Muscle of arm (tissue), 1 donor: ENCODE measurements at regions not wholly inside any gene's neighbourhood (a gene's known extent, or its start where the extent isn't known, plus 50 kb on each side); places are given as distances from the start of the nearest gene placed in this dataset.
A peak's percentile ranks its signal among the peaks of the same experiment; 100 is the strongest.

Source experiments
- DNase-seq: peaks from one replicate; pipeline ENCODE4 v3.0.0-alpha.2; 2013

GRCh38 chr13:85381082-85381481 is 418.1 kb downstream of the SLITRK6 start:
- DNase-seq, result no peak

DNA sequence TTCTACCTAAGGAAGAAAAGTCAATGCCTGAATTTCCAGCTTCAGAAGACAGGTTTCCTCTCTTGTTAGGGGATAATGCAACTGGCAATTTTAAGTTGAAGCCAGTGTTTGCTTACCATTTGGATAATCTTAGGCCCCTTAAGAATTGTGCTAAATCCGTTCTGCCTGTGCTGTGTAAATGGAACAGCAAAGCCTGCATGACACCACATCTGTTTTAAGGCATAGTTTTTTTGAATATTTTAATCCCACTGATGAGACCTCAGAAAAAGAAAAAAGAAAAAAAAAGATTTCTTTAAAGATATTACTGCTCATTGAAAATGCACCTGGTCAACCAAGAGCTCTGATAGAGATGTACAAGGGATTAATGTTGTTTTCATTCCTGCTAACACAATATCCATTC is 419.2 kb downstream of the SLITRK6 start:
- DNase-seq, result no peak

- no peak for DNase-seq
Measured at GRCh38 chr13:85379433-85379832, 419.8 kb downstream of the SLITRK6 start.

DNA sequence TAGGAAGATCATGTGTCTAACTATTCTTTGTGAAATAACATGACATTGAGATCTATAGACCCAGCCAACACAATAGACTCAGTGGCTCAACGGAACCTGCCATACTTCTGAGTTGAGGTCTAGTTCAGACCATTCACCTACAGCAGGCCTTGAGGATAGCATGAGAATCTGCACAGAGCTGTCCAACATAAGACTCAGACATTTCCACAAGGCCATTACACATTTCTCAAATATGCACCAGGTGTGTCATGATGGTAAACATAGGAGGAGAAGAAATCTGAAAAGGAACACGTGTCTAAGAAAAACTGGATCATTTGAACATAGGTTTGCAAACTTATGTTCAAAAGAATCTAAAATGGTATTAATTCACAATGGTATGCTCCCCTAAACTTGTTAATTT is 421.4 kb downstream of the SLITRK6 start:
- no peak for DNase-seq

DNA sequence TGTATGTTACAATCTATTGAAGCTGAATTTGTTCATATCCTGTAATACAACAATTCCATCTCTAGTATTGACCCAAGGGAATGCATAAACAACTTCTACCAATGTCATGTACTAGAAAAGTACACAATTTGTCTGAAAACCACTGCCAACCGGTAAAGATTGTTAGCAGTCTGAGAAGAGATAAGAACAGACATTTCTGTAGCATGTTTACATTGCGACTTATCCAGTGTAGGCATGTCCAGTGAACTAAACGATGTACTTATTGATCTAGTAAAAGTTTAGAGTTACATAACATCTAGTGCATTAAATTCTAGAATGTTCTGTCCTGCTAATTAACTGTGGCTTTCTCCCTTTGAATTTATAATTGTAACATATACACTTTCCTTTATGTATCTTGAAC is 425.9 kb downstream of the SLITRK6 start:
- DNase-seq, result no peak

GRCh38 chr13:85371254-85371653 is 428.0 kb downstream of the SLITRK6 start:
- no peak for DNase-seq

DNA sequence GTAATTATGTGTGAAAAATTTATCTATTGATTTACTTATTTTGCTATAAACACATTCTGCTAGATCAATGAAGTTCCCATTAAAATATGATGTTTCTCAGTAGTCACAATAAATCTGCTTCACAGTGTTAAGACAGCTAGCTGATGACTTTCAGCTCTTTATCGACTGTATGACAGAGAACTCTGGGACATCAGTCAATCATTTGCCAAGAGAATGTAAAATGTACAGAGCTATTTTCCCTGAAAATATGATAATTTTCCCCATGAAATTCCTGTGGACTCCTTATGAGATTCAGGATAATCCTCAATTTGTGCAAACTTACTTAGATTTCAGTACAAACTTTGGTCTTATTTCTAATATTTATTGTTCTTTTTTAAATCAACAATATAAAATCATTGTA is 430.5 kb downstream of the SLITRK6 start:
- DNase-seq, result no peak

DNA sequence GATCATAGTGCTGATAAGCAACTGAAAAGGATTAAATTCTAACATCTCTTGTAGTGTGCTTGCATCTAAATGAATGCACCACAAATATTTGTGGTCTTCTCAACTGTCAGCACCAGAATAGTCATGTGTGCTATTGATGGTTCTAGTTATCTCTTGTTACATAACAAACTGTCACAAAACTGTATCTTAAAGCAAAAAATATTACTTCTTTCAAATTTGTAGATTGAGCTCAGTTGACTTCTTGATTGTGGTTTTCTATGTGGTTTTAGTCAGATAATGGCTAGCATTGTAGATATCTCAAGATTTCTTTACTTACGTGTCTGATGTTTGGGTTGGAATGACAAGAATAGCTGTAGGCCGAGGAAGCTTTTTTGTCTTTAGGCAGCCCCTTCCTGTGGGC is 431.3 kb downstream of the SLITRK6 start:
- no peak for DNase-seq

- no peak for DNase-seq
Measured at GRCh38 chr13:85366759-85367417, 432.3 kb downstream of the SLITRK6 start.

GRCh38 chr13:85363504-85363903 is 435.7 kb downstream of the SLITRK6 start:
- DNase-seq, result no peak

DNA sequence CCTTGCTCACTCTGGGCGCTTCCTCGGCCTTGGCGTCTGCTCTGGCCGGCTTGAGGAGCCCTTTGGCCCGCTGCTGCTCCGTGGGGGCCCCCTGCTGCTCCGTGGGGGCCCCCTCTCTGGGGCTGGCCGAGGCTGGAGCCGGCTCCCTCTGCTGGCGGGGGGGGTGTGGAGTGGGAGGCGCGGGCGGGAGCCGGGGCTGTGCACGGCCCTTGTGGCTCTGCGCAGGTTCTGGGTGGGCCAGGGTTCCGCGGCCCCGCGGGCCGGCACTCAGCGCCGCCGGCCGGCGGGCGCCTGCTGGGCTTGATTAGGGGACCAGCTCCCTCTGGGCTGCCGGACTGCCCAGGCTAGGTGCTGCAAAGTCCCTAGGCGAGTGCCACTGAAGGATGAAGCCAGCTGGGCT is 436.2 kb downstream of the SLITRK6 start:
- DNase-seq, result no peak

- DNase-seq, result no peak
Measured at GRCh38 chr13:85347251-85347650, 452.0 kb downstream of the SLITRK6 start.

GRCh38 chr13:85334187-85334586 is 465.0 kb downstream of the SLITRK6 start:
- DNase-seq, result no peak

DNA sequence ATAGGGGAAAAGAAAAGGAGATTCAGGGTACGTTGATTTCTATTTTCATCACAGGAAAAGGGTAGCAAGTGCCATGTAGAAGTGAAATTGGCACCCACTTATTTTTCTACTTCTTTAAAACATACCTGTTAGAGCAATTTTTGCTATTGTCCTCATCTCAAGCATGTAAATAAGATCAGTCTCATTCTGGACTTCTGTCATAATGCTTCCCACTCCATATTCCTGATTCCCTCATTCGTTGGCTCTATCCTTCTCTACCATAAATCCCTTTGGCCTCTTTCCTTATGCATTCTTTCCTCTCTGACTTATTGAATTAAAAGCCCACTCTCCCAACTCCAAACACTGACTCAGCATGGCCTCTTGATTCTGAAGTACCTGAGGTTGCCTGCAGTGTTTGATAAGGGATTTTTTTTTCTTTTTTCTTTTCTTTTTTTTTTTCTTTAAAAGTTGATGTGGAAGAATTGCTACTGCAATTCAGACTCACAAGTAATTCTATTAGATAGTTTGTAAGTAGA is 465.7 kb downstream of the SLITRK6 start:
- peak; percentile 27 for DNase-seq

- peak; percentile 20 for DNase-seq
Measured at GRCh38 chr13:85332615-85333014, 466.6 kb downstream of the SLITRK6 start.

- DNase-seq, result no peak
Measured at GRCh38 chr13:85321734-85322133, 477.5 kb downstream of the SLITRK6 start.

DNA sequence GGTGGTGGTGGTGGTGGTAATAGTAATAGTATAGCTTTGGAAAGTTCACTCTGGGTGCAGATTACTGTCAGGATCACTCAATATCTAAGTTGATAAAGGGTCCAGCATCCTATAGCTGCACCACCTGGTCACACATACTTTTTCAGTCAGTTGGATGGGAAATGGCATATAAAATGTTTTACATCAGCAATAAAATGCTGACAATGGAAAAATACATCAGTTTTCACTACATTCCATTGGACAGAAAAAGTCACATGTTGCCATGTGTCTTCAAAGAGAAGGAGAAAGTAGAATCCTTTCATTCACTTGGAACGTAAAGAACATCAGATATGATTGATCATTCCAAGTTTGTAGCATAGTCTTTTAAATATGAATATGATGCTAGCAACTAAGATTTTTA is 481.4 kb downstream of the SLITRK6 start:
- DNase-seq, result no peak

DNA sequence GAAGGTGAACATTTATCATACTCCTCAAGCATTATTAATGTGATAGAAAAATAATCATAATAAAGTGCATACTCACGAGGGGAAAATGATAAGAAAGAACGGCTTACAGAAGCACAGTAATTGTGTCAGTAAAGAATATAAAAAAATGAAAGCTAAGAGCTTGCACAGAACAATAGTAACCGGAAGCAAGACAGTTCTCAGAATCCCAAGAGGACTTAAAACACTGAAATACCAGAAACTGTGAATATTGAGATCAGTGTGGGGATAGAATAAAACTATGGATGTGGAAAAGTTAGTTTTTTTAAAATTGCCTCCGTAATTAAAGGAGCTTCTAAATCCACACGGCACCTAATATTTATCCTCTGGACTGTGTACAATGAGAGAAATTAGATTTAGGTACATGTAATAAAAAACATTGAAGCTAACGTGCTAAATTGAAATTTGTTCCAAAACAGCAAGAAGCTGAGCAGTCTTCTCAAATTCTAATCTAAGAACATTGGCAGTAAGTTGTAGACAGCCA is 482.7 kb downstream of the SLITRK6 start:
- DNase-seq, result peak; percentile 20

DNA sequence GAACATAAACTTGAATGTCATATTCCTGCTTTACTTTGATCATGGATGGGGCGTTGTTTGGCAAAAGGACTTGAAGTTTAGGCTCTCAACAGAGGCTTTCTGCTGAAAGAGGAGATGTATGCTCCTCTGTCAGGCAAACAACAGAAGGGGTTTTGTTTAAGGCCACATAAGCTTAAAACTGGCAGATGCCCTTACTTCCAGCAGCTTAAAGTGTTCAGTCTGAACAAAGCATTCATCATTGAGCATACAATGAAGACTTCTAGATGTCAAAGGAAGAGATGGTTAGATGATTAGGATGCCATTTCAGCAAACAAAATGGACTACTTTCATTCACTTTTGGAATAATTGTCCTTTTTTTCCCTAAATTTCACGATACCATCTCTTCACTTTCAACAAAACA is 484.5 kb downstream of the SLITRK6 start:
- DNase-seq, result no peak

DNA sequence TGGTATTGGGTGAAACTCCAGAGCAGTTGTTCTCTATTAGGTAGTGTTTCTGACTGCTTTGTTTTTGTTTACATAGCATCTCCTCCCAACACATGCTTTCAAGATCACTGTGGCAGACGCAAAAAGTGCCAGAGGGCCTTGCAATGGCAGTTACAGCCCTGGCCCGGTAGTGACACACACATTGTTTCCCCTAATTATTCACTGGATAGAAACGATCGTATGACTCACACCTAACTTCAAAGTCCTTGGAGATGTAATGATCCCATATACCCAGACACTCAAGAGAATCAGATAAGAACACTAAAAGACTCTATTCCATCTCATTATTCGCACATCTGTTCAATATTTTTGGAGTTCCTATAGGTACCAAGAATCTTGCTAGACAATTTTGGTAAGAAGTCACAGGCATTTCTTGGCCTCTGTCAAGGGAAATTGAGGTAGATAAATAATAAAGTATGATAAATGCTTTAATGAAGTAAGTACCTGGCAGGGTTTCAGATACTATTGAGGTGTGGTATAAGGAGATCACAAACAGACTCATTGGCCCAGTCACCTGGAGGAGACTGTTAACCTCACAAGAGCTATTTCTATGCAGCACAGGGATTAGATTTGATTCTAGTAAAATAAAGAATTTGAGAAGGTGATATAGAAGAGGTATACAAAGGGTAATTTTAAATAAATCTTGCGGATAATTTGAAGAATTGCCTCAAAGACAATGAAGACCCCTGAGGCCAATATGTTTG is 485.3 kb downstream of the SLITRK6 start:
- DNase-seq, result no peak

- no peak for DNase-seq
Measured at GRCh38 chr13:85312071-85312470, 487.1 kb downstream of the SLITRK6 start.

DNA sequence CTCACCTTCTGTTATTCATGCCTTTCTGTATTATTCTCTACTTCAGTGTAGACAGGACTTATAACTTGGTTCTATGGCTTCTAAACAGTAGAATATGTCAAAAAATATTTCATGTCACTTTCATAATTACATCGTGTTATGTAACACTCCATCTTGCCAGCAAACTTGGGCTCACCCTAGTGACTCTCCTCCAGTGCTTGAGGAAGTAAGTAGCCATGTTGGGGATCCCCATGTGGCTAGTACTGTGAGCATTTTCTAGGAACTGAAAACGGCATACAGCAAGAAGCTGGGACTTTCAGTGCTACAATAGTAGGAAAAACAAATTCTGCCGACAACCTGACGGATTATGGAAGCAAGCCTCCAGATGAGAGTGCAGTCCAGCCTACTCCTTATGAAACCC is 495.6 kb downstream of the SLITRK6 start:
- DNase-seq, result no peak

GRCh38 chr13:85298387-85298924 is 500.8 kb downstream of the SLITRK6 start:
- no peak for DNase-seq
